Transverse colon (tissue), 4 donors: ENCODE measurements at regions not wholly inside any gene's neighbourhood (a gene's known extent, or its start where the extent isn't known, plus 50 kb on each side); places are given as distances from the start of the nearest gene placed in this dataset.

ENCODE experiments used
- DNase-seq: peaks from one replicate; pipeline ENCODE4 v3.0.0-alpha.2; 2019
- H3K27ac ChIP-seq, 4 donors: fragments of 200-600 bp; sonication (generic); 2 replicates each; pipeline ENCODE4 v1.5.1; 2016 to 2018; ENCODE audit warnings: inconsistent platforms in 4 of 4
- H3K27me3 ChIP-seq: fragments of 200-600 bp; sonication (generic); 2 replicates; pipeline ENCODE4 v1.5.1; 2017; ENCODE audit warnings: inconsistent platforms
- H3K36me3 ChIP-seq, 4 donors: fragments of 200-600 bp; sonication (generic); 2 replicates each; pipeline ENCODE4 v1.5.1; 2017 to 2019; ENCODE audit warnings: inconsistent platforms in 4 of 4
- H3K4me1 ChIP-seq, 4 donors: fragments of 200-600 bp; sonication (generic); 2 replicates each; pipeline ENCODE4 v1.5.1; 2017 to 2020; ENCODE audit warnings: inconsistent platforms in 4 of 4
- H3K4me3 ChIP-seq, 4 donors: fragments of 200-600 bp; sonication (generic); 1 replicate in 1 of 4; 2 replicates in 3 of 4; pipeline versions ENCODE4 v1.5.1 to v1.6.1; 2017 to 2019; ENCODE audit warnings: inconsistent platforms in 4 of 4
- H3K9me3 ChIP-seq, 2 donors: fragments of 200-600 bp; sonication (generic); 2 replicates each; pipeline ENCODE4 v1.5.1; 2017 to 2019; ENCODE audit warnings: inconsistent platforms in 2 of 2
- CTCF ChIP-seq, 5 experiments: fragments of 200-600 bp in 3 of 5; fragments of 450-650 bp in 2 of 5; sonication (generic) in 3 of 5; IDR thresholded peaks; 1 replicate in 2 of 5; 2 replicates in 3 of 5; pipeline ENCODE4 v1.5.1; 2016 to 2017; ENCODE audit warnings: antibody characterized with exemption in 5 of 5, inconsistent platforms in 3 of 5, mild to moderate bottlenecking in 2 of 5, moderate library complexity in 1 of 5
- EP300 ChIP-seq: sonication (generic); formaldehyde crosslinking; IDR thresholded peaks from one replicate; pipeline ENCODE4 v1.6.1; 2017; ENCODE audit warnings: antibody characterized with exemption, low read depth
- POLR2A ChIP-seq: fragments of 450-650 bp; IDR thresholded peaks from one replicate; pipeline ENCODE4 v1.6.1; 2016; ENCODE audit warnings: antibody characterized with exemption, mild to moderate bottlenecking, moderate library complexity
- POLR2AphosphoS5 ChIP-seq, 3 donors: sonication (generic); formaldehyde crosslinking; IDR thresholded peaks; one replicate each; pipeline ENCODE4 v1.6.1; 2016; ENCODE audit warnings: antibody characterized with exemption in 3 of 3
- WGBS, 2 donors: methylation state at CpG; one replicate each; pipeline ENCODE4 v1.1.5; 2018; ENCODE audit warnings: low coverage in 1 of 2; 5-methylcytosine and 5-hydroxymethylcytosine counted together
- in situ Hi-C, 4 donors: fragments of 200-750 bp; cut with MboI; loops; one replicate each; pipeline versions ENCODE4 v1.15.0 to v1.15.1; 2017; ENCODE audit warnings: low sequenced_read_pairs in 3 of 4, low pct_ligation_motif_present in 1 of 4, low pct_unique_long_range_greater_than_20kb in 1 of 4
- intact Hi-C: fragments of 100-400 bp; cut with DNase I; formaldehyde crosslinking; loops from one replicate; pipeline ENCODE4 v1.15.1; 2023; ENCODE audit warnings: low total_unique reads

DNA sequence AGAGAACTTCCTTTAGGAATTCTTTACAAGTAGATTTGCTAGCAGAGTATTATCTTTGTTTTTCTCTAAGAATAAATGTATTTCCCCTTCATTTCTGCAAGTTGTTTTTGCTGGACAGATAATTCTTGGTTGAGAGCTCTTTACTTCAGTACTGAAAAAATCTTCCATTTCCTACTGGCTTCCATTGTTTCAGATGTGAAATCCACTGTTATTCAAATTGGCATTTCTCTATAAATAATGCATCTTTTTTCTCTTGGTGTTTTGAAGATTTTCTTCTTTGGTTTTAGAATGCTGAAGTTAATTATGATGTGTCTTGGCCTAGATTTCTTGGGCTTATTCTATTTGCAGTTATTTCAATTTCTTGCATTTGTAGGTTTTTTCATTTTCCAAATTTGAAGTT is 270.0 kb upstream of the GYPC start:
- Histone ChIP-seq H3K27me3 (no peaks in the 10 kb centered on the region), H3K27ac (no peak overlapping the region), H3K9me3 (peaks cover 3 to 9% of the 10 kb centered on the region in 2 donors), H3K4me1 (no peaks in the 10 kb centered on the region), H3K36me3 (no peaks in the 10 kb centered on the region), H3K4me3 (no peak overlapping the region)
- intact Hi-C loops = no loop called here
- in situ Hi-C loops = no loop called here
- TF ChIP-seq POLR2A (no peak), EP300 (no peak), CTCF (IDR thresholded peaks at IDR 0.05) (no peak), POLR2AphosphoS5 (IDR thresholded peaks at IDR 0.05) (no peak)
- DNase-seq = no peak

GRCh38 chr2:126389446-126389845 is 266.5 kb upstream of the GYPC start:
- no peak overlapping the region for H3K4me3 ChIP-seq
- H3K9me3 ChIP-seq = peaks cover 3 to 9% of the 10 kb centered on the region in 2 donors
- in situ Hi-C loops = no loop called here
- no peaks in the 10 kb centered on the region for H3K27me3 ChIP-seq
- H3K36me3 ChIP-seq = no peaks in the 10 kb centered on the region
- no peak for TF ChIP-seq EP300
- no peak for TF ChIP-seq POLR2AphosphoS5 (IDR thresholded peaks at IDR 0.05)
- no peak for TF ChIP-seq POLR2A
- TF ChIP-seq CTCF (IDR thresholded peaks at IDR 0.05) = no peak
- no peak for DNase-seq
- no peaks in the 10 kb centered on the region for H3K4me1 ChIP-seq
- intact Hi-C loops = no loop called here
- WGBS, 2 donors = 40 to 76% methylated on average over 1 of the region's 1 CpG
- H3K27ac ChIP-seq = no peak overlapping the region

DNA sequence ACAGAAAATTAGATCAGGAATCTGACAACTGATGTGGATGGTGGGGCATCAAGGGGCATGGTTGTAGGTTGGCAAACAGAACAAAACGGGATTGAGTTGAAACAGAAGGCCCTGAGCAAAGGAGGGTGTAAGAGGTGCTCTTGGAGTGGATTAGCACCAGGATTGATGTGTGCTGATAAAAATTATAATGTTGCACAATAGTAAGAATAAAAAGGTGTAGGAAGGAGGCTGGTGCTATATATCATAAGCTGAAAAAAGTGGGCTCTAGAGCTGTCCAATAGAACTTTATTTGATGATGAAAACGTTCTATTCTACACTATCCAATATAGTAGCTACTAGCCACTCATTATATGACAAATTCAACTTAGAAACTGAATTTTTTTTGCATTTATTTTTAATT is 263.1 kb upstream of the GYPC start:
- in situ Hi-C loops = no loop called here
- no peak overlapping the region for H3K27ac ChIP-seq
- WGBS, 2 donors = 36 to 49% methylated on average over 2 of the region's 2 CpGs

DNA sequence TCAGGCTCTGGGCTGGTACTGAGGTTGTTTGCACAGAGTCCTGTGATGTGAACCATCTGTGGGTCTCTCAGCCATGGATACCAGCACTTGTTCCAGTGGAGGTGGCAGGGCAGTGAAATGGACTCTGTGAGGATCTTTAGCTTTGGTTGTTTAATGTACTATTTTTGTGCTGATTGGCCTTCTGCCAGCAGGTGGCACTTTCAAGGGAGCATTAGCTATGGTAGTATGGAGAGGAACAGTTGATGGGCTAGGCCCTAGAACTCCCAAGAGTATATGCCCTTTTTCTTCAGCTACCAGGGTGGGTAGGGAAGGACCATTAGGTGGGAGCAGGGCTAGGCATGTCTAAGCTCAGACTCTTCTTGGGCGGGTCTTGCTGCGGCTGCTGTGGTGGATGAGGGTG is 257.0 kb upstream of the GYPC start:
- intact Hi-C loops = no loop called here
- no peaks in the 10 kb centered on the region for H3K36me3 ChIP-seq
- H3K4me3 ChIP-seq = no peak overlapping the region
- no peaks in the 10 kb centered on the region for H3K4me1 ChIP-seq
- WGBS, 2 donors = 100% methylated on average over 2 of the region's 2 CpGs; no CpG with 5 or more reads in 1 of the 2 donors
- in situ Hi-C loops = no loop called here
- no peak overlapping the region for H3K27ac ChIP-seq
- H3K27me3 ChIP-seq = no peaks in the 10 kb centered on the region
- no peak for DNase-seq
- no peak for TF ChIP-seq CTCF (IDR thresholded peaks at IDR 0.05)
- no peaks in the 10 kb centered on the region for H3K9me3 ChIP-seq

More for the DNA sequence above, 263.1 kb upstream of the GYPC start:
- Histone ChIP-seq H3K9me3 (no peaks in the 10 kb centered on the region), H3K27me3 (no peaks in the 10 kb centered on the region), H3K4me3 (no peak overlapping the region), H3K36me3 (no peaks in the 10 kb centered on the region), H3K4me1 (no peaks in the 10 kb centered on the region)
- TF ChIP-seq CTCF (IDR thresholded peaks at IDR 0.05) (no peak), POLR2A (no peak), POLR2AphosphoS5 (IDR thresholded peaks at IDR 0.05) (no peak), EP300 (no peak)
- DNase-seq = no peak
- intact Hi-C loops = no loop called here
